Islet of Langerhans (tissue), 1 donor: ENCODE measurements at regions not wholly inside any gene's neighbourhood (a gene's known extent, or its start where the extent isn't known, plus 50 kb on each side); places are given as distances from the start of the nearest gene placed in this dataset.
"Not testable (repeated sequence)": the region's sequence is repeated elsewhere in the genome, so short reads cannot be mapped to it uniquely, and the experiment has no call there.

Source experiments
- FAIRE-seq: peaks from one replicate; lab custom pipeline; 2011; peaks lifted over from hg19 to GRCh38; lab: Jason Lieb, UNC

- no peak for FAIRE-seq
Observed at GRCh38 chr15:21261965-21262850, 178.1 kb downstream of the POTEB3 start.

DNA sequence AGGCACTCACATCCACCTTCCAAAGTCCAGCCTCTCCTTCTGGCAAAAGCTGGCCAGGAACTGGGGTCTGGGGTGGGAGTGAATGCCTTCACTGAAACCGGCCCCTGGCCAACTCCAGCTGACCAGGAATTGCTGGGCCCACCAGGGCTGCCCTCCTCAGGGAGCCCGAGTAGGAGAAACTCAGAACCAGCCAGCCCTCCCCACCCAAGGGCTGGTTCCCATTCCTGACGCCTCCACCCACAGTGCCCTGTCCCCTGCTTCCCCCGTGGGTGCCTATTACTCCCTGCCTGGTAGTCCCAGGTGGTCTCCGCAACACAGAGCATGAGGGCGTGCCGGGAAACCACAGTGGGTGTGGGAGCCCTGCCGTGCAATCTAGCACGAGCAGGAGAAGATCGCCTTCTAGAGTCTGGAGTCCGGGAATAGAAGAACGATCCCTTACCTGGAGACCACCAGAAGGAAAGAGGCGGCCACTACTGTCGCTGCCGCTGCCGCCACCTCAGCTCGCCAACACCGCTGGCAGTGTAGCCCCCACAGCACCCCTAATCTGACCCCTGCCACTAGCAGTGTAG lies 178.8 kb downstream of the POTEB3 start:
- no peak for FAIRE-seq

GRCh38 chr15:21260966-21261395 lies 179.3 kb downstream of the POTEB3 start:
- no peak for FAIRE-seq

- FAIRE-seq = not testable (repeated sequence)
Observed at GRCh38 chr15:21258635-21259034, 181.7 kb downstream of the POTEB3 start.

- not testable (repeated sequence) for FAIRE-seq
Observed at GRCh38 chr15:21249508-21250019, 190.7 kb downstream of the POTEB3 start.
